ENCODE measurements at regions not wholly inside any gene's neighbourhood (a gene's known extent, or its start where the extent isn't known, plus 50 kb on each side); places are given as distances from the start of the nearest gene placed in this dataset.

DNA sequence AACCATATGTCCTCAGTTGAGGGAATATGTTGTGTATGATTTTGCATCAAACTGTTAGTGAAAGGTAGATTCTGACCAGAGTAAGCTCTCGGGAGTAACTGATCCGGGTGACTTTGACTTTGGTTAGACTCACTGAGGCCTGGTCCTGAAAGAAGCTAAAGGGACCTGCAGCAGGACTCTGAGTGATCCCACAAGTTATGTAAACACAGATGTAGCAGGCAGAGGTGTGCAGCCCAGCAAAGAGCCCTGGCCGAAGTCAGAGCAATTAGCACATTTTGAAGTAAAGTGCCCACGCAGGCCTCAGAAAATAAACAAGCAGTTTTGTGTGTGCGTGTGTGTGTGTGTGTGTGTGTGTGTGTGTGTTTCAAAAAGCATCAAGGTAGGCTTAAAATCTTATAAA is 245.6 kb upstream of the FERD3L start:
- TF ChIP-seq, protein P1, sequence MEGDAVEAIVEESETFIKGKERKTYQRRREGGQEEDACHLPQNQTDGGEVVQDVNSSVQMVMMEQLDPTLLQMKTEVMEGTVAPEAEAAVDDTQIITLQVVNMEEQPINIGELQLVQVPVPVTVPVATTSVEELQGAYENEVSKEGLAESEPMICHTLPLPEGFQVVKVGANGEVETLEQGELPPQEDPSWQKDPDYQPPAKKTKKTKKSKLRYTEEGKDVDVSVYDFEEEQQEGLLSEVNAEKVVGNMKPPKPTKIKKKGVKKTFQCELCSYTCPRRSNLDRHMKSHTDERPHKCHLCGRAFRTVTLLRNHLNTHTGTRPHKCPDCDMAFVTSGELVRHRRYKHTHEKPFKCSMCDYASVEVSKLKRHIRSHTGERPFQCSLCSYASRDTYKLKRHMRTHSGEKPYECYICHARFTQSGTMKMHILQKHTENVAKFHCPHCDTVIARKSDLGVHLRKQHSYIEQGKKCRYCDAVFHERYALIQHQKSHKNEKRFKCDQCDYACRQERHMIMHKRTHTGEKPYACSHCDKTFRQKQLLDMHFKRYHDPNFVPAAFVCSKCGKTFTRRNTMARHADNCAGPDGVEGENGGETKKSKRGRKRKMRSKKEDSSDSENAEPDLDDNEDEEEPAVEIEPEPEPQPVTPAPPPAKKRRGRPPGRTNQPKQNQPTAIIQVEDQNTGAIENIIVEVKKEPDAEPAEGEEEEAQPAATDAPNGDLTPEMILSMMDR (conservative IDR thresholded peaks at IDR 0.05; ENCODE audit: low read depth in 2 of 2): no peak
- no peak for TF ChIP-seq POLR2AphosphoS5 (IDR thresholded peaks at IDR 0.05; ENCODE audit: low read depth)
- TF ChIP-seq EZH2 (IDR thresholded peaks at IDR 0.05; ENCODE audit: low read depth, unreplicated experiment): no peak
- TF ChIP-seq STAT1 (IDR thresholded peaks at IDR 0.05; ENCODE audit: unreplicated experiment): no peak
- no peak for TF ChIP-seq CREB1 (CRISPR knock-in tag; IDR thresholded peaks at IDR 0.05; ENCODE audit: low read depth)
- TF ChIP-seq, protein P2, sequence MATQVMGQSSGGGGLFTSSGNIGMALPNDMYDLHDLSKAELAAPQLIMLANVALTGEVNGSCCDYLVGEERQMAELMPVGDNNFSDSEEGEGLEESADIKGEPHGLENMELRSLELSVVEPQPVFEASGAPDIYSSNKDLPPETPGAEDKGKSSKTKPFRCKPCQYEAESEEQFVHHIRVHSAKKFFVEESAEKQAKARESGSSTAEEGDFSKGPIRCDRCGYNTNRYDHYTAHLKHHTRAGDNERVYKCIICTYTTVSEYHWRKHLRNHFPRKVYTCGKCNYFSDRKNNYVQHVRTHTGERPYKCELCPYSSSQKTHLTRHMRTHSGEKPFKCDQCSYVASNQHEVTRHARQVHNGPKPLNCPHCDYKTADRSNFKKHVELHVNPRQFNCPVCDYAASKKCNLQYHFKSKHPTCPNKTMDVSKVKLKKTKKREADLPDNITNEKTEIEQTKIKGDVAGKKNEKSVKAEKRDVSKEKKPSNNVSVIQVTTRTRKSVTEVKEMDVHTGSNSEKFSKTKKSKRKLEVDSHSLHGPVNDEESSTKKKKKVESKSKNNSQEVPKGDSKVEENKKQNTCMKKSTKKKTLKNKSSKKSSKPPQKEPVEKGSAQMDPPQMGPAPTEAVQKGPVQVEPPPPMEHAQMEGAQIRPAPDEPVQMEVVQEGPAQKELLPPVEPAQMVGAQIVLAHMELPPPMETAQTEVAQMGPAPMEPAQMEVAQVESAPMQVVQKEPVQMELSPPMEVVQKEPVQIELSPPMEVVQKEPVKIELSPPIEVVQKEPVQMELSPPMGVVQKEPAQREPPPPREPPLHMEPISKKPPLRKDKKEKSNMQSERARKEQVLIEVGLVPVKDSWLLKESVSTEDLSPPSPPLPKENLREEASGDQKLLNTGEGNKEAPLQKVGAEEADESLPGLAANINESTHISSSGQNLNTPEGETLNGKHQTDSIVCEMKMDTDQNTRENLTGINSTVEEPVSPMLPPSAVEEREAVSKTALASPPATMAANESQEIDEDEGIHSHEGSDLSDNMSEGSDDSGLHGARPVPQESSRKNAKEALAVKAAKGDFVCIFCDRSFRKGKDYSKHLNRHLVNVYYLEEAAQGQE (IDR thresholded peaks at IDR 0.05; ENCODE audit: unreplicated experiment): no peak
- TF ChIP-seq EZH2phosphoT487 (IDR thresholded peaks at IDR 0.05; ENCODE audit: unreplicated experiment): no peak
- TF ChIP-seq JUNB (IDR thresholded peaks at IDR 0.05; ENCODE audit: unreplicated experiment): no peak
- TF ChIP-seq, protein P3, sequence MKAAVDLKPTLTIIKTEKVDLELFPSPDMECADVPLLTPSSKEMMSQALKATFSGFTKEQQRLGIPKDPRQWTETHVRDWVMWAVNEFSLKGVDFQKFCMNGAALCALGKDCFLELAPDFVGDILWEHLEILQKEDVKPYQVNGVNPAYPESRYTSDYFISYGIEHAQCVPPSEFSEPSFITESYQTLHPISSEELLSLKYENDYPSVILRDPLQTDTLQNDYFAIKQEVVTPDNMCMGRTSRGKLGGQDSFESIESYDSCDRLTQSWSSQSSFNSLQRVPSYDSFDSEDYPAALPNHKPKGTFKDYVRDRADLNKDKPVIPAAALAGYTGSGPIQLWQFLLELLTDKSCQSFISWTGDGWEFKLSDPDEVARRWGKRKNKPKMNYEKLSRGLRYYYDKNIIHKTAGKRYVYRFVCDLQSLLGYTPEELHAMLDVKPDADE (IDR thresholded peaks at IDR 0.05): no peak
- TF ChIP-seq ZNF331 (CRISPR knock-in tag; IDR thresholded peaks at IDR 0.05; ENCODE audit: low read depth): no peak
- TF ChIP-seq NANOG (IDR thresholded peaks at IDR 0.05; ENCODE audit: borderline replicate concordance): no peak
- TF ChIP-seq, protein P4, sequence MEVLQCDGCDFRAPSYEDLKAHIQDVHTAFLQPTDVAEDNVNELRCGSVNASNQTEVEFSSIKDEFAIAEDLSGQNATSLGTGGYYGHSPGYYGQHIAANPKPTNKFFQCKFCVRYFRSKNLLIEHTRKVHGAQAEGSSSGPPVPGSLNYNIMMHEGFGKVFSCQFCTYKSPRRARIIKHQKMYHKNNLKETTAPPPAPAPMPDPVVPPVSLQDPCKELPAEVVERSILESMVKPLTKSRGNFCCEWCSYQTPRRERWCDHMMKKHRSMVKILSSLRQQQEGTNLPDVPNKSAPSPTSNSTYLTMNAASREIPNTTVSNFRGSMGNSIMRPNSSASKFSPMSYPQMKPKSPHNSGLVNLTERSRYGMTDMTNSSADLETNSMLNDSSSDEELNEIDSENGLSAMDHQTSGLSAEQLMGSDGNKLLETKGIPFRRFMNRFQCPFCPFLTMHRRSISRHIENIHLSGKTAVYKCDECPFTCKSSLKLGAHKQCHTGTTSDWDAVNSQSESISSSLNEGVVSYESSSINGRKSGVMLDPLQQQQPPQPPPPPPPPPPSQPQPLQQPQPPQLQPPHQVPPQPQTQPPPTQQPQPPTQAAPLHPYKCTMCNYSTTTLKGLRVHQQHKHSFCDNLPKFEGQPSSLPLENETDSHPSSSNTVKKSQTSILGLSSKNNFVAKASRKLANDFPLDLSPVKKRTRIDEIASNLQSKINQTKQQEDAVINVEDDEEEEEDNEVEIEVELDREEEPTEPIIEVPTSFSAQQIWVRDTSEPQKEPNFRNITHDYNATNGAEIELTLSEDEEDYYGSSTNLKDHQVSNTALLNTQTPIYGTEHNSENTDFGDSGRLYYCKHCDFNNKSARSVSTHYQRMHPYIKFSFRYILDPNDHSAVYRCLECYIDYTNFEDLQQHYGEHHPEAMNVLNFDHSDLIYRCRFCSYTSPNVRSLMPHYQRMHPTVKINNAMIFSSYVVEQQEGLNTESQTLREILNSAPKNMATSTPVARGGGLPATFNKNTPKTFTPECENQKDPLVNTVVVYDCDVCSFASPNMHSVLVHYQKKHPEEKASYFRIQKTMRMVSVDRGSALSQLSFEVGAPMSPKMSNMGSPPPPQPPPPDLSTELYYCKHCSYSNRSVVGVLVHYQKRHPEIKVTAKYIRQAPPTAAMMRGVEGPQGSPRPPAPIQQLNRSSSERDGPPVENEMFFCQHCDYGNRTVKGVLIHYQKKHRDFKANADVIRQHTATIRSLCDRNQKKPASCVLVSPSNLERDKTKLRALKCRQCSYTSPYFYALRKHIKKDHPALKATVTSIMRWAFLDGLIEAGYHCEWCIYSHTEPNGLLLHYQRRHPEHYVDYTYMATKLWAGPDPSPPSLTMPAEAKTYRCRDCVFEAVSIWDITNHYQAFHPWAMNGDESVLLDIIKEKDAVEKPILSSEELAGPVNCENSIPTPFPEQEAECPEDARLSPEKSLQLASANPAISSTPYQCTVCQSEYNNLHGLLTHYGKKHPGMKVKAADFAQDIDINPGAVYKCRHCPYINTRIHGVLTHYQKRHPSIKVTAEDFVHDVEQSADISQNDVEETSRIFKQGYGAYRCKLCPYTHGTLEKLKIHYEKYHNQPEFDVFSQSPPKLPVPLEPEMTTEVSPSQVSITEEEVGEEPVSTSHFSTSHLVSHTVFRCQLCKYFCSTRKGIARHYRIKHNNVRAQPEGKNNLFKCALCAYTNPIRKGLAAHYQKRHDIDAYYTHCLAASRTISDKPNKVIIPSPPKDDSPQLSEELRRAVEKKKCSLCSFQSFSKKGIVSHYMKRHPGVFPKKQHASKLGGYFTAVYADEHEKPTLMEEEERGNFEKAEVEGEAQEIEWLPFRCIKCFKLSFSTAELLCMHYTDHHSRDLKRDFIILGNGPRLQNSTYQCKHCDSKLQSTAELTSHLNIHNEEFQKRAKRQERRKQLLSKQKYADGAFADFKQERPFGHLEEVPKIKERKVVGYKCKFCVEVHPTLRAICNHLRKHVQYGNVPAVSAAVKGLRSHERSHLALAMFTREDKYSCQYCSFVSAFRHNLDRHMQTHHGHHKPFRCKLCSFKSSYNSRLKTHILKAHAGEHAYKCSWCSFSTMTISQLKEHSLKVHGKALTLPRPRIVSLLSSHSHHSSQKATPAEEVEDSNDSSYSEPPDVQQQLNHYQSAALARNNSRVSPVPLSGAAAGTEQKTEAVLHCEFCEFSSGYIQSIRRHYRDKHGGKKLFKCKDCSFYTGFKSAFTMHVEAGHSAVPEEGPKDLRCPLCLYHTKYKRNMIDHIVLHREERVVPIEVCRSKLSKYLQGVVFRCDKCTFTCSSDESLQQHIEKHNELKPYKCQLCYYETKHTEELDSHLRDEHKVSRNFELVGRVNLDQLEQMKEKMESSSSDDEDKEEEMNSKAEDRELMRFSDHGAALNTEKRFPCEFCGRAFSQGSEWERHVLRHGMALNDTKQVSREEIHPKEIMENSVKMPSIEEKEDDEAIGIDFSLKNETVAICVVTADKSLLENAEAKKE (CRISPR knock-in tag; IDR thresholded peaks at IDR 0.05): no peak
- no peak for TF ChIP-seq ZNF114 (CRISPR knock-in tag; IDR thresholded peaks at IDR 0.05)
